Gastrocnemius medialis (tissue), 4 donors: ENCODE measurements at regions not wholly inside any gene's neighbourhood (a gene's known extent, or its start where the extent isn't known, plus 50 kb on each side); places are given as distances from the start of the nearest gene placed in this dataset.

ENCODE experiments used
- CTCF ChIP-seq, 5 experiments: fragments of 450-650 bp in 3 of 5; fragments of 200-600 bp in 2 of 5; sonication (generic) in 2 of 5; IDR thresholded peaks in 4 of 5; conservative IDR thresholded peaks in 1 of 5; 1 replicate in 4 of 5; 2 replicates in 1 of 5; pipeline ENCODE4 v1.5.1; 2016 to 2019; ENCODE audit warnings: antibody characterized with exemption in 5 of 5, mild to moderate bottlenecking in 3 of 5, moderate library complexity in 3 of 5
- POLR2A ChIP-seq, 2 donors: fragments of 450-650 bp; IDR thresholded peaks; one replicate each; pipeline ENCODE4 v1.6.1; 2017; ENCODE audit warnings: antibody characterized with exemption in 2 of 2, mild to moderate bottlenecking in 2 of 2, moderate library complexity in 2 of 2

GRCh38 chr4:17197070-17197469 lies 298.6 kb upstream of the LDB2 start:
- TF ChIP-seq CTCF (IDR thresholded peaks at IDR 0.05 in 4 of 5, conservative IDR thresholded peaks at IDR 0.05 in 1 of 5) (no peak), POLR2A (IDR thresholded peaks at IDR 0.05) (no peak)
